ENCODE measurements at regions not wholly inside any gene's neighbourhood (a gene's known extent, or its start where the extent isn't known, plus 50 kb on each side); places are given as distances from the start of the nearest gene placed in this dataset.

GRCh38 chr17:77546772-77547241, 406.0 kb downstream of the SEC14L1 start:
- no peak for ATAC-seq
- H3K79me2 ChIP-seq (ENCODE audit: insufficient read depth, low read length) = no peaks in the 10 kb centered on the region
- WGBS (ENCODE audit: low lambda C conversion rate) = 25% methylated on average over 13 of the region's 13 CpGs
- H3K36me3 ChIP-seq (replicated peaks in 1 of 2; ENCODE audit: control insufficient read depth in 1 of 2, insufficient read depth in 2 of 2, low read length in 2 of 2) = no peaks in the 10 kb centered on the region
- no peak for DNase-seq (ENCODE audit: low spot score)
- POLR2A ChIA-PET = no interaction called here
- H3K9ac ChIP-seq (ENCODE audit: insufficient read depth, low read depth, low read length) = no peak overlapping the region
- CTCF ChIA-PET (ENCODE audit: low intra/inter-chr PET ratio, low total read pairs) = no interaction called here
- no peak overlapping the region for H2AFZ ChIP-seq (ENCODE audit: low read length)
- in situ Hi-C loops (cut with HindIII; ENCODE audit: extremely low pct_ligation_motif_present, low pct_unique_long_range_greater_than_20kb) = no loop called here
- H4K20me1 ChIP-seq (ENCODE audit: insufficient read depth, low read length) = peaks cover 7% of the 10 kb centered on the region; the same call in 1 of the 2 replicates
- no peak overlapping the region for H3K4me2 ChIP-seq (ENCODE audit: low read depth, low read length)
- H3K9me3 ChIP-seq (ENCODE audit: low read length) = no peaks in the 10 kb centered on the region
- H3K27ac ChIP-seq (ENCODE audit: extremely low read length, insufficient read depth, low read length) = no peak overlapping the region
- no peak for FAIRE-seq
- no peak overlapping the region for H3K4me3 ChIP-seq (replicated peaks in 1 of 3; ENCODE audit: insufficient read depth in 1 of 3, low read depth in 2 of 3, low read length in 3 of 3)
- intact Hi-C loops (cut with micrococcal nuclease; ENCODE audit: unreplicated experiment) = loop anchor here (10.0 kb wide), 1 partner anchor 468 kb away; no protein-coding TSS in a partner anchor
- TF ChIP-seq ZNF792 (CRISPR knock-in tag; IDR thresholded peaks at IDR 0.05) (no peak), ZC3H13 (CRISPR knock-in tag; IDR thresholded peaks at IDR 0.05) (no peak), ELF3 (CRISPR knock-in tag; IDR thresholded peaks at IDR 0.05) (no peak), RARA (CRISPR knock-in tag; IDR thresholded peaks at IDR 0.05) (no peak), ZNF607 (CRISPR knock-in tag; IDR thresholded peaks at IDR 0.05; ENCODE audit: borderline replicate concordance) (no peak), ZNF280D (CRISPR knock-in tag; IDR thresholded peaks at IDR 0.05) (no peak), ELF4 (CRISPR knock-in tag; IDR thresholded peaks at IDR 0.05; ENCODE audit: borderline replicate concordance) (no peak), ZNF367 (CRISPR knock-in tag; IDR thresholded peaks at IDR 0.05; ENCODE audit: borderline replicate concordance) (no peak), ZFYVE20 (CRISPR knock-in tag; IDR thresholded peaks at IDR 0.05; ENCODE audit: borderline replicate concordance, low read depth) (no peak)
- TF ChIP-seq, protein P1, sequence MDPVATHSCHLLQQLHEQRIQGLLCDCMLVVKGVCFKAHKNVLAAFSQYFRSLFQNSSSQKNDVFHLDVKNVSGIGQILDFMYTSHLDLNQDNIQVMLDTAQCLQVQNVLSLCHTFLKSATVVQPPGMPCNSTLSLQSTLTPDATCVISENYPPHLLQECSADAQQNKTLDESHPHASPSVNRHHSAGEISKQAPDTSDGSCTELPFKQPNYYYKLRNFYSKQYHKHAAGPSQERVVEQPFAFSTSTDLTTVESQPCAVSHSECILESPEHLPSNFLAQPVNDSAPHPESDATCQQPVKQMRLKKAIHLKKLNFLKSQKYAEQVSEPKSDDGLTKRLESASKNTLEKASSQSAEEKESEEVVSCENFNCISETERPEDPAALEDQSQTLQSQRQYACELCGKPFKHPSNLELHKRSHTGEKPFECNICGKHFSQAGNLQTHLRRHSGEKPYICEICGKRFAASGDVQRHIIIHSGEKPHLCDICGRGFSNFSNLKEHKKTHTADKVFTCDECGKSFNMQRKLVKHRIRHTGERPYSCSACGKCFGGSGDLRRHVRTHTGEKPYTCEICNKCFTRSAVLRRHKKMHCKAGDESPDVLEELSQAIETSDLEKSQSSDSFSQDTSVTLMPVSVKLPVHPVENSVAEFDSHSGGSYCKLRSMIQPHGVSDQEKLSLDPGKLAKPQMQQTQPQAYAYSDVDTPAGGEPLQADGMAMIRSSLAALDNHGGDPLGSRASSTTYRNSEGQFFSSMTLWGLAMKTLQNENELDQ (CRISPR knock-in tag; IDR thresholded peaks at IDR 0.05; ENCODE audit: borderline replicate concordance) = no peak
- TF ChIP-seq, protein P2, sequence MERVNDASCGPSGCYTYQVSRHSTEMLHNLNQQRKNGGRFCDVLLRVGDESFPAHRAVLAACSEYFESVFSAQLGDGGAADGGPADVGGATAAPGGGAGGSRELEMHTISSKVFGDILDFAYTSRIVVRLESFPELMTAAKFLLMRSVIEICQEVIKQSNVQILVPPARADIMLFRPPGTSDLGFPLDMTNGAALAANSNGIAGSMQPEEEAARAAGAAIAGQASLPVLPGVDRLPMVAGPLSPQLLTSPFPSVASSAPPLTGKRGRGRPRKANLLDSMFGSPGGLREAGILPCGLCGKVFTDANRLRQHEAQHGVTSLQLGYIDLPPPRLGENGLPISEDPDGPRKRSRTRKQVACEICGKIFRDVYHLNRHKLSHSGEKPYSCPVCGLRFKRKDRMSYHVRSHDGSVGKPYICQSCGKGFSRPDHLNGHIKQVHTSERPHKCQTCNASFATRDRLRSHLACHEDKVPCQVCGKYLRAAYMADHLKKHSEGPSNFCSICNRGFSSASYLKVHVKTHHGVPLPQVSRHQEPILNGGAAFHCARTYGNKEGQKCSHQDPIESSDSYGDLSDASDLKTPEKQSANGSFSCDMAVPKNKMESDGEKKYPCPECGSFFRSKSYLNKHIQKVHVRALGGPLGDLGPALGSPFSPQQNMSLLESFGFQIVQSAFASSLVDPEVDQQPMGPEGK (CRISPR knock-in tag; IDR thresholded peaks at IDR 0.05) = no peak
- TF ChIP-seq, protein P3, sequence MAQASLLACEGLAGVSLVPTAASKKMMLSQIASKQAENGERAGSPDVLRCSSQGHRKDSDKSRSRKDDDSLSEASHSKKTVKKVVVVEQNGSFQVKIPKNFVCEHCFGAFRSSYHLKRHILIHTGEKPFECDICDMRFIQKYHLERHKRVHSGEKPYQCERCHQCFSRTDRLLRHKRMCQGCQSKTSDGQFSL (CRISPR knock-in tag; IDR thresholded peaks at IDR 0.05) = no peak
- TF ChIP-seq, protein P4, sequence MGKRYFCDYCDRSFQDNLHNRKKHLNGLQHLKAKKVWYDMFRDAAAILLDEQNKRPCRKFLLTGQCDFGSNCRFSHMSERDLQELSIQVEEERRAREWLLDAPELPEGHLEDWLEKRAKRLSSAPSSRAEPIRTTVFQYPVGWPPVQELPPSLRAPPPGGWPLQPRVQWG (CRISPR knock-in tag; IDR thresholded peaks at IDR 0.05; ENCODE audit: borderline replicate concordance, low read depth) = no peak
- peaks cover 10 to 84% of the 10 kb centered on the region in 2 experiments; a peak in 4 of 5 replicates for H3K27me3 ChIP-seq (ENCODE audit: control insufficient read depth in 1 of 2, insufficient read depth in 2 of 2, low read length in 2 of 2)
- BruUV-seq (replicated peaks) = no TSS peak
- H3K4me1 ChIP-seq (ENCODE audit: insufficient read depth, low read length) = no peaks in the 10 kb centered on the region

Measured in HepG2 (cell line).